HEK293 (cell line): ENCODE measurements at regions not wholly inside any gene's neighbourhood (a gene's known extent, or its start where the extent isn't known, plus 50 kb on each side); places are given as distances from the start of the nearest gene placed in this dataset.

ENCODE experiments used
- GLIS1 ChIP-seq: fragments of 450-650 bp; formaldehyde crosslinking; IDR thresholded peaks from 2 replicates; pipeline ENCODE4 v1.5.1; 2016; ENCODE audit warnings: missing biosample characterization, missing genetic modification characterization
- GLIS2 ChIP-seq: fragments of 450-650 bp; formaldehyde crosslinking; IDR thresholded peaks from 2 replicates; pipeline ENCODE4 v1.5.1; 2016; ENCODE audit warnings: missing biosample characterization, missing genetic modification characterization
- IKZF3 ChIP-seq: fragments of 450-650 bp; IDR thresholded peaks from 2 replicates; pipeline ENCODE4 v1.5.0; 2018; ENCODE audit warnings: missing biosample characterization, mild to moderate bottlenecking, missing genetic modification characterization, moderate library complexity
- MEIS1 ChIP-seq: sonication (generic); formaldehyde crosslinking; IDR thresholded peaks from 2 replicates; pipeline ENCODE4 v1.8.1; 2022; ENCODE audit warnings: missing genetic modification reagents, mild to moderate bottlenecking, borderline replicate concordance
- MYNN ChIP-seq: fragments of 450-650 bp; formaldehyde crosslinking; IDR thresholded peaks from 2 replicates; pipeline ENCODE4 v1.5.1; 2016; ENCODE audit warnings: missing biosample characterization, missing genetic modification characterization, borderline replicate concordance
- OSR2 ChIP-seq: fragments of 450-650 bp; formaldehyde crosslinking; IDR thresholded peaks from 2 replicates; pipeline ENCODE4 v1.5.1; 2016; ENCODE audit warnings: missing biosample characterization, missing genetic modification characterization
- PBX3 ChIP-seq: sonication (generic); formaldehyde crosslinking; IDR thresholded peaks from 2 replicates; pipeline ENCODE4 v1.8.1; 2022; ENCODE audit warnings: mild to moderate bottlenecking, moderate library complexity, missing genetic modification reagents
- PRDM6 ChIP-seq: fragments of 450-650 bp; formaldehyde crosslinking; IDR thresholded peaks from 2 replicates; pipeline ENCODE4 v1.5.1; 2017; ENCODE audit warnings: missing biosample characterization, missing genetic modification characterization
- SP7 ChIP-seq: fragments of 450-650 bp; formaldehyde crosslinking; IDR thresholded peaks from 2 replicates; pipeline ENCODE4 v1.5.1; 2016; ENCODE audit warnings: missing biosample characterization, missing genetic modification characterization
- ZBTB17 ChIP-seq: fragments of 450-650 bp; formaldehyde crosslinking; IDR thresholded peaks from 2 replicates; pipeline ENCODE4 v1.5.1; 2016; ENCODE audit warnings: missing biosample characterization, missing genetic modification characterization
- ZNF114 ChIP-seq: fragments of 450-650 bp; formaldehyde crosslinking; IDR thresholded peaks from 2 replicates; pipeline ENCODE4 v1.5.0; 2017; ENCODE audit warnings: missing biosample characterization, missing genetic modification characterization
- ZNF26 ChIP-seq: fragments of 450-650 bp; formaldehyde crosslinking; IDR thresholded peaks from 2 replicates; pipeline ENCODE4 v1.5.1; 2016; ENCODE audit warnings: missing biosample characterization, missing genetic modification characterization
- ZNF324 ChIP-seq: fragments of 450-650 bp; formaldehyde crosslinking; IDR thresholded peaks from 2 replicates; pipeline ENCODE4 v1.5.1; 2016; ENCODE audit warnings: missing biosample characterization, missing genetic modification characterization
- ZNF350 ChIP-seq: fragments of 450-650 bp; formaldehyde crosslinking; IDR thresholded peaks from 2 replicates; pipeline ENCODE4 v1.5.0; 2017; ENCODE audit warnings: missing biosample characterization, mild to moderate bottlenecking, missing genetic modification characterization
- ZNF558 ChIP-seq: fragments of 450-650 bp; formaldehyde crosslinking; IDR thresholded peaks from 2 replicates; pipeline ENCODE4 v1.5.1; 2016; ENCODE audit warnings: missing biosample characterization, missing genetic modification characterization
- ZNF692 ChIP-seq: fragments of 450-650 bp; formaldehyde crosslinking; IDR thresholded peaks from 2 replicates; pipeline ENCODE4 v1.5.1; 2016; ENCODE audit warnings: missing biosample characterization, missing genetic modification characterization
- ZNF707 ChIP-seq: fragments of 450-650 bp; formaldehyde crosslinking; IDR thresholded peaks from 2 replicates; pipeline ENCODE4 v1.5.1; 2016; ENCODE audit warnings: missing biosample characterization, missing genetic modification characterization
- ZNF785 ChIP-seq: fragments of 450-650 bp; formaldehyde crosslinking; IDR thresholded peaks from 2 replicates; pipeline ENCODE4 v1.5.1; 2016; ENCODE audit warnings: missing biosample characterization, missing genetic modification characterization
- ZNF837 ChIP-seq: fragments of 450-650 bp; formaldehyde crosslinking; IDR thresholded peaks from 2 replicates; pipeline ENCODE4 v1.5.1; 2016; ENCODE audit warnings: missing biosample characterization, missing genetic modification characterization
- TF ChIP-seq, protein P1 (sequence below): fragments of 450-650 bp; formaldehyde crosslinking; IDR thresholded peaks from 2 replicates; pipeline ENCODE4 v1.5.1; 2016; ENCODE audit warnings: missing biosample characterization, missing genetic modification characterization
- TF ChIP-seq, protein P2 (sequence below): fragments of 450-650 bp; formaldehyde crosslinking; IDR thresholded peaks from 2 replicates; pipeline ENCODE4 v1.5.1; 2017; ENCODE audit warnings: missing biosample characterization, missing genetic modification characterization
- TF ChIP-seq, protein P3 (sequence below): fragments of 450-650 bp; formaldehyde crosslinking; IDR thresholded peaks from 2 replicates; pipeline ENCODE4 v1.5.1; 2016; ENCODE audit warnings: missing biosample characterization, missing genetic modification characterization, low read depth

- TF ChIP-seq ZNF558 (tag by site-specific recombination) (no peak), ZNF114 (tag by site-specific recombination) (no peak), GLIS2 (tag by site-specific recombination) (no peak), MYNN (tag by site-specific recombination) (no peak), OSR2 (tag by site-specific recombination) (peak; percentile 57; the same call in 1 of the 2 replicates), SP7 (tag by site-specific recombination) (no peak), MEIS1 (CRISPR knock-in tag) (no peak), ZNF692 (tag by site-specific recombination) (no peak), PRDM6 (tag by site-specific recombination) (peak; percentile 19; the same call in 1 of the 2 replicates), ZNF707 (no peak), IKZF3 (tag by site-specific recombination) (no peak), ZNF26 (tag by site-specific recombination) (no peak), ZNF785 (tag by site-specific recombination) (no peak), PBX3 (CRISPR knock-in tag) (no peak), GLIS1 (peak; percentile 85), ZNF350 (no peak), ZBTB17 (tag by site-specific recombination) (no peak), ZNF324 (no peak), ZNF837 (tag by site-specific recombination) (no peak)
- TF ChIP-seq, protein P1, sequence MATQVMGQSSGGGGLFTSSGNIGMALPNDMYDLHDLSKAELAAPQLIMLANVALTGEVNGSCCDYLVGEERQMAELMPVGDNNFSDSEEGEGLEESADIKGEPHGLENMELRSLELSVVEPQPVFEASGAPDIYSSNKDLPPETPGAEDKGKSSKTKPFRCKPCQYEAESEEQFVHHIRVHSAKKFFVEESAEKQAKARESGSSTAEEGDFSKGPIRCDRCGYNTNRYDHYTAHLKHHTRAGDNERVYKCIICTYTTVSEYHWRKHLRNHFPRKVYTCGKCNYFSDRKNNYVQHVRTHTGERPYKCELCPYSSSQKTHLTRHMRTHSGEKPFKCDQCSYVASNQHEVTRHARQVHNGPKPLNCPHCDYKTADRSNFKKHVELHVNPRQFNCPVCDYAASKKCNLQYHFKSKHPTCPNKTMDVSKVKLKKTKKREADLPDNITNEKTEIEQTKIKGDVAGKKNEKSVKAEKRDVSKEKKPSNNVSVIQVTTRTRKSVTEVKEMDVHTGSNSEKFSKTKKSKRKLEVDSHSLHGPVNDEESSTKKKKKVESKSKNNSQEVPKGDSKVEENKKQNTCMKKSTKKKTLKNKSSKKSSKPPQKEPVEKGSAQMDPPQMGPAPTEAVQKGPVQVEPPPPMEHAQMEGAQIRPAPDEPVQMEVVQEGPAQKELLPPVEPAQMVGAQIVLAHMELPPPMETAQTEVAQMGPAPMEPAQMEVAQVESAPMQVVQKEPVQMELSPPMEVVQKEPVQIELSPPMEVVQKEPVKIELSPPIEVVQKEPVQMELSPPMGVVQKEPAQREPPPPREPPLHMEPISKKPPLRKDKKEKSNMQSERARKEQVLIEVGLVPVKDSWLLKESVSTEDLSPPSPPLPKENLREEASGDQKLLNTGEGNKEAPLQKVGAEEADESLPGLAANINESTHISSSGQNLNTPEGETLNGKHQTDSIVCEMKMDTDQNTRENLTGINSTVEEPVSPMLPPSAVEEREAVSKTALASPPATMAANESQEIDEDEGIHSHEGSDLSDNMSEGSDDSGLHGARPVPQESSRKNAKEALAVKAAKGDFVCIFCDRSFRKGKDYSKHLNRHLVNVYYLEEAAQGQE (tag by site-specific recombination): no peak
- TF ChIP-seq, protein P2, sequence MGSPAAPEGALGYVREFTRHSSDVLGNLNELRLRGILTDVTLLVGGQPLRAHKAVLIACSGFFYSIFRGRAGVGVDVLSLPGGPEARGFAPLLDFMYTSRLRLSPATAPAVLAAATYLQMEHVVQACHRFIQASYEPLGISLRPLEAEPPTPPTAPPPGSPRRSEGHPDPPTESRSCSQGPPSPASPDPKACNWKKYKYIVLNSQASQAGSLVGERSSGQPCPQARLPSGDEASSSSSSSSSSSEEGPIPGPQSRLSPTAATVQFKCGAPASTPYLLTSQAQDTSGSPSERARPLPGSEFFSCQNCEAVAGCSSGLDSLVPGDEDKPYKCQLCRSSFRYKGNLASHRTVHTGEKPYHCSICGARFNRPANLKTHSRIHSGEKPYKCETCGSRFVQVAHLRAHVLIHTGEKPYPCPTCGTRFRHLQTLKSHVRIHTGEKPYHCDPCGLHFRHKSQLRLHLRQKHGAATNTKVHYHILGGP (tag by site-specific recombination): peak; percentile 91
- TF ChIP-seq, protein P3, sequence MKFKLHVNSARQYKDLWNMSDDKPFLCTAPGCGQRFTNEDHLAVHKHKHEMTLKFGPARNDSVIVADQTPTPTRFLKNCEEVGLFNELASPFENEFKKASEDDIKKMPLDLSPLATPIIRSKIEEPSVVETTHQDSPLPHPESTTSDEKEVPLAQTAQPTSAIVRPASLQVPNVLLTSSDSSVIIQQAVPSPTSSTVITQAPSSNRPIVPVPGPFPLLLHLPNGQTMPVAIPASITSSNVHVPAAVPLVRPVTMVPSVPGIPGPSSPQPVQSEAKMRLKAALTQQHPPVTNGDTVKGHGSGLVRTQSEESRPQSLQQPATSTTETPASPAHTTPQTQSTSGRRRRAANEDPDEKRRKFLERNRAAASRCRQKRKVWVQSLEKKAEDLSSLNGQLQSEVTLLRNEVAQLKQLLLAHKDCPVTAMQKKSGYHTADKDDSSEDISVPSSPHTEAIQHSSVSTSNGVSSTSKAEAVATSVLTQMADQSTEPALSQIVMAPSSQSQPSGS (tag by site-specific recombination): no peak
These were observed 254.3 kb upstream of the DAB1 start (continued) for GRCh38 chr1:57678138-57678537.
